Stimulated activated CD4-positive, alpha-beta T cell treated with anti-CD3 and anti-CD28 coated beads, Interleukin-2, amount 100 ng/mL, for 48 hours (primary cell): ENCODE measurements at regions not wholly inside any gene's neighbourhood (a gene's known extent, or its start where the extent isn't known, plus 50 kb on each side); places are given as distances from the start of the nearest gene placed in this dataset.

ENCODE experiments used
- DNase-seq, 2 donors: peaks; one replicate each; pipeline ENCODE4 v3.0.0-alpha.2; 2020

DNA sequence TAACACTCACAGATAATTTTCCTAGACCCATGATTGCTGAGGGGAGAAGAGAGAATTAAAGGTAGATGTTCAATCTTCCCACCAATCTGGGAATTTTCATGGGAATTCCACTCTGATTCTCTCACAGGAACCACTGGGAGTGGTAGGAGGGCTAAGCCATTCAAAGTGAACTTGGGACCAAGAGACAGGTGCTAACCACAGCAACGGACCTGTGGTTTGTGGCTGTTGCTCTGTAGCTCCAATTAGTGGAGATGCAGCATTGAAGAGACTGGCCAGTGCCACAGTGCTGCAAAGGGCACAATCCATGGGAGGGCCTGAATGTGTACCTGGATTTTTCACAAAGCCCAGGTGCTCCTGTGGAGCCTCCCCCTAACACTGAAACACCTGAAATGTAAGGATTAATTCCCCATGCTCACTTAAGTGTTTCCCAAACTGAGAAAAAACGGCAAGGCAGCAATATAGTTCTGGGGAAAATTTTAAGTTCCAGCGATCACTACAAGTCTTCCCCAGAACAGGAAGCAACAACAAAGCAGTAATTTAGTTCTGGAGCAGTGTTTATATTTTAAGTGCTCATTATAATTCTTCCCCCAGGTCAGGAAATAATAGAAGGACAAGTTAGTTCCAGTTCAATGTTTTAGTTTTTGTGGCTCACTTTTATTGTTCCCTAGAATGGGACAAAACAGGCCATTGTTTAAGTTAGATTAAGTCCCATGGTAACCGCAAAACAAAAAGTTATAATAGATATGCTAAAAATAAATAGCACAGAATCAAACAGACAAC, 1045.8 kb downstream of the CNTNAP5 start:
- DNase-seq = no peak

DNA sequence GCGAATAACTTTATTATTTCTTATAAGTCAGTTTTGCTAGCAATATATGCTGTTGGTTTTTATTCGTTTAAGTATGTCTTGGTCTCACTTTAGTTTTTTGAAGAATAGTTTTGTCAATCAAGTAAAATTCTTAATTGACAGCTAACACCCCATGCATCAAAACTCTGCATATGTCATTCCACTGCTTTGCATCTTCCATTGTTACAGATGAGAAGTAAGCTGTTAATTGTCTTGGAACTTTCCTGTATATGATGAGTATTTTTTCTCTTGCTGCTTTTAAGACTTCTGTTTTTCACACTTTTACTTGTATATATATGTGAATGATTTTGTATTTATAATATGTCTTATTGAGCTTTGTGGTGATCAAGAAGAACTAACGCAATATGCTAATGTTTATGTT, 1048.4 kb downstream of the CNTNAP5 start:
- DNase-seq = no peak

DNA sequence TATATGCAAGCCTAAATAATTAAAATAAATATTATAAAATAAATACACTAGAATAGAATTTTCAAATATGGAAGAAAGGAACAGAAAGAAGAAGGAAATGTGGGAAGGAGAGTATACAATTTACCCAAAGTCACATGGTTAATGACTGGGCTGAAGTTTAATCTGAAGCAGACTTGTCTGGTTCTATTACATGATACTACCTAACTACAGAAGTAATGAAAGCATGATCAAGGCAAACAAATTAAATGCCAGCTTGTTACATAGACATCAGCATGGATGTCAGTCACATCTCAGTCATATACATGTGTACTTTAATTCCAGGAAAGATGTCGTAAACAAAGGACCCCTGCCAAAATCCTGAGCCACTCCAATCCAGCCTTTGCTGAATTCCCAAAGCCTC, 1060.8 kb downstream of the CNTNAP5 start:
- DNase-seq = no peak

DNA sequence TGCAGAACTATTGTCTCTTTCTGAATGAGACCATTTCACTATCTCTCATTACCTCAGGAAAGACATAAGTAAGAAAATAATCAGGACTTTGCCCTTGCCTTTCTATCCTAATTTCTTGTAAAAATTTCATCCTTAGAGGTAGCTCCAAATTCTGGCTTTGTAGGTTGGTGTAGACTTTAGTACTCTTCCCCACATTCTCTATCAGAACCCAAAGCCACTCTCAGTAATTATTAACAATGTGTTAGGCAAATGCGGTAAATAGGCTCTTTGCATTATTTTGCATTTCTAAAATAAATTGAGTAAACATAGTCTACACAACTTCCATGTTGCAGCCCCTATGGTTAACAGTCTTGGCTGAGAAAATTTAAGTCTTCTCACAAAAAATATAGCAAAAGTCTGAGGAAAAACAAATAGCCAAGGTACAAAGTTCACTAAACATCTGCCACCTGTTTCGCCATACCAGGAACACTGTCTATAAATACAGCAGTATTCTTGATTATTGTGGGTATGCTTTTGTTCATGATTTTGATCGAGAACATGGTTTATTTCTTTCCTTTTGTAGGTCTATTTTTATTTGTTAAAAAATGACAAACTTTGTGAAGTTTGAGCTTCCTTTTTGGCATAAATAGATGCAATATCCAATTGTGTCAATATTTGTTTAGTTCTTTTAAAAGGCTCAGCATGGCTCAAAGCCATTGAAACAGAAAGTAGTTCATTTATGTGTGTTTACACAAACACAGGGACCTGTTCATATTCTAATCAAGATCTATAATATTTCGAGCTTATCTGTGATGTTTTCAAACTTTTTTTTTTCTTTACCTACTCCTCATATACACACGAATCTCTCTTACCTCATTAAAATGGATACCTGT, 1061.5 kb downstream of the CNTNAP5 start:
- DNase-seq = no peak

DNA sequence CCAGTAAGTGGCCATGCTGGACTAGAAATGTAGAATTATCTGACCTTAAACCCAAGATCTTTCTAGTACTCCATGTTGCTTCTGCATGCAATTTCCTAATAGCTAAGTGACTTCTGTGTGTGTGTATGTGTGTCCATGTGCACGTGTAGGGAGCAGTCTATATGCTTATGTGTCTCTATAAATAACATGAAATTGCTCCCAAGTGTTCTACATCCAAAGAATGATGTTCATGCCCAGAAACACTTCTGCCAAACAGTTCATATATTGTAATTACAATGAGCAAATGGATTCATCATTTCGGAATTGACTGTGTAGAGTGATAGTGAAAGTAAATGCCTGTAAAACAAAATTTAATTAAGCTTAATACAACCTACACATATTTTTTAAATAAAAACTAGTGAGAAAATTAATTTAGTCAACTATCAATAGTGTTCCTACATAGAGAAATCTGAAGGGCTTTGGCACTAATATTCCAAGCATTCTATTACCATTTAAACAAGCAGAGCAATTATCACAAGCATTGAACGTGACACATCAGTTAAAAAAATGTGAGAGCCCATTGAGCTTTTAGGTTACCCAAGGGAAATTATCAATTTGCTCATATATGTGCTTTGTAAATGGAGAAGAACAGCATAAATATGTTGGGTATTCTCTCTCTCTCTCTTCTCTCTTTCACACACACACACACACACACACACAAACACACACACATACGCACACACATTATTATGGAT, 1067.4 kb downstream of the CNTNAP5 start:
- no peak for DNase-seq

DNA sequence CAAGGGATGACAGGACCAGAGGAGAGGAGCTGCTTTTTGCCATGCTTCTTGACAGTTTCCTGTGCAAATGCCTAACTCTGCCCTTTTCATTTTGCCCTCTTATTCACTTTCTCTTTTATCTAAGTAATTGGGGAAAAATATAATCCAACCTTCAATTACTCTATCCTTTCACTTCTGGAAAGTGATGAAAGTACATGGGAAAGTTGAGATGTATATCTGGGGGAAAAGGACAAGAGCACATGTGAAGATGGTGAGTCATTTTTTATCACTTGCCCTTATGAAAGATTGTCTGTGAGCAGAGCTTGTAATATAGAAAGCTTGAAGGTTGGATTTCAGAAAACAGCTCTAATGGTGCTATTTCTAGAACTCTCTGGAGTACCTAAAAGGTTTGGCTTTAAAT, 1070.7 kb downstream of the CNTNAP5 start:
- no peak for DNase-seq

DNA sequence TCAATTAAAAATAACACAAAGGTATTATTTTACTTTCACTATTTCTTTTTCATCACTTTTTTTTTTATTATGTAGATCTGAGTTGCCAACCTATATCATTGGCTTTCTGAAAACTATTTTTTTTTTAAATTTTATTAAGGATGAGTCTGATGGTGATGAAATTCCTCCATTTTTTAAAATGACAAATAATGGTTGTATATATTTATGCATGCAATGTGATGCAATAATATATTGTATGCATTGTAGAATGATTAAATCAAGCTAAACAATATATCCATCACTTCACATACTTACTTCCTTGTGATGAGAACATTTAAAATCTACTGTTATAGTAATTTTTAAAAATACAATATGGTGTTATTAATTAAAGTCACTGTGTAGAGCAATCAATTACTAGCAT, 1081.6 kb downstream of the CNTNAP5 start:
- DNase-seq = no peak

DNA sequence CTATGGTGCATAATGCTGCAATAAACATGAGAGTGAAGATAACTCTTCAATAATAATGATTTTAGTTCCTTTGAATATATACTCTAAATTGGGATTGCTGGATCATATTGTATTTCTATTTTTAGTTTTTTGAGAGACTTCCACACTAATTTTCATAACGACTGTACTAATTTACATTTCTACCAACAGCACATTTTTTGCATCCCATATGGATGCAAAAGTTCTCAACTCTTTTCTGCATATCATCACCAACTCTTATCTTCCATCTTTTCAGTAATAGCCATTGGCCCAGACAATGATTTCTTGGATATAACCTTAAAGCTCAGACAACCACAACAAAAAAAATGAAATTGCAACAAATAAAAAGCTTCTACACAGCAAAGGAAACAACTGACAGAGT, 1082.4 kb downstream of the CNTNAP5 start:
- no peak for DNase-seq

DNA sequence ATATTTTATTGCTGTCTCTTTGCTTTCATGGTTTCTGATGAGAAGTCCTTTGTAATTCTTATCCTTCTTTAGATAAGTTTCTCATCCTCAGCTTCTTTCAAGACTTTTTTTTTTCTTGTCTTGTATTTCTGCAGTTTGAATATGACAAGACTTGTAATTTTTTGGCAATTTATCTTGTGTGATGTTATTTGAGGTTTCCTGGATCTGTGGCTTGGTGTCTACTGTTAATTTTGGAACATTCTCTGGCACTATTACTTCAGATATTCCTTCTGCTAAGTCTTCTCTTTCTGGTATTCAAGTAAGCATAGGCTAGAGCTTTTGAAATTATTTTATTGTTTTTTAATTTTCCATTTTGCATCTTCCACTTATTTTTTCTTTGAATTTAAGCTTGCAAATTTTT, 1083.2 kb downstream of the CNTNAP5 start:
- no peak for DNase-seq

DNA sequence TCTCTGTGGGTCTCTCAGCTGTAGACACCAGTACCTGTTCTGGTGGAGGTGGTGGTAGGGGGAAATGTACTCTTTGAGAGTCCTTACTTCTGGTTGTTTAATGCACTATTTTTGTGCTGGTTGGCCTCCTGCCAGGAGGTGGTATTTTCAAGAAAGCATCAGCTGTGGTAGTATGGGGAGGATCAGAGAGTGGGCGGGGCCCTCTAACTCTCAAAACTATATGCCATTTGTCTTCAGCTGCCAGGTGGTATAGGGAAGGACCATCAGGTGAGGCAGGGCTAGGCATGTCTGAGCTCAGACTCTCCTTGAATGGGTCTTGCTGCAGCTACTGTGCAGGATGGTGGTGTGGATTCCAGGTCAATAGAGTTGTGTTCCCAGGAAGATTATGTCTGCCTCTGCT, 1100.8 kb downstream of the CNTNAP5 start:
- no peak for DNase-seq

DNA sequence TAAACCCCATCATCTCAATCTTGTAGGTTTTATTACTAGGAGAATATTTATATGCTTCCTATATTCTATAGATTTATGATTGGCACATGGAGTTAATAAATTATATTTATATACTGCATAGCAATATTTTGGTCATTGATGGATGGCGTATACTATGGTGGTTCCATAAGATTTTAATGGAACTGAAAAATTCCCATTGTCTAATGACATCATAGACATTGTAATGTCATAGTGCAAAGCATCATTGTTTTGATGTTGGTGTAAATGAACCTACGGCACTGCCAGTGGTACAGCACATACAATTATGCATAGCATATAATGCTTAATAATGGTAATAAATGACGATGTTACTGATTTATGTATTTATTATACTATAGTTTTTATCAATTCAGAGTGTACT, 1135.9 kb downstream of the CNTNAP5 start:
- no peak for DNase-seq

DNA sequence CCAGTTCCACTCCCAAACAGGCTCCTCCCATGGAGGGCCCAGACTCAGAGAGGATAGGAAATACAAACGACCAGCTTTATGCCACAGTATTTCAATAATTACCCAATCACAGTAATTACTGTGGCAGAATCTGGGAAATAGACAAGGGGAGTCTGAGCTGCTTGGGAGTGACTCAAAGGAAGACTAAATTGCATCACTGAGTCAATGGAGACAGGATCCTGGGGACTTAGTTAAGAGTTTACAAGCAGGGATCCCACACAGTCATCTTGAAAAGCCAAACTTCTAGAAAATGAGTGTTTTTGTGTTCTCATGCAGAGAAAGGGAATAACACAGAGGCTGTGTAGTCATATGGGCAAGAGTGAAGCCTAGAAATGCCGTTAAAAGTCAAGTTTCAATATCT, 1142.1 kb downstream of the CNTNAP5 start:
- DNase-seq = no peak

DNA sequence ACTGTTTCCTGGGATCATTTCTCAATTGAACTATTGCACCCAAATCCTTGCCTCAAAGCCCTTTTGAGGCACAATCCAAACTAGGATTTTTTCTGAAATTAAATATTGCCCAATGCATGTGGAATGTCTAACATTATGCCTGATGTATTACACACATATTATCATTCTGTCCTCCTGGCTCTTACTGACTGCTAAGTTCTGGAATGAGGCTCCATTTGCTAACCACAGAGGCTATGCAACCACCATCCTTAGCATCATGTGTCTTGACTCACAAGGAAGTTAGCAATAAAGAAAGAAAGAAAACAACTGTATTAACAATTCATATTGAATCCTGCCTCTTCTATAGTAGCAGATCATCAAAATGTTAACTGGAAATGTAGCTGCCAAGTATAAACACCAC, 1142.7 kb downstream of the CNTNAP5 start:
- DNase-seq = no peak

DNA sequence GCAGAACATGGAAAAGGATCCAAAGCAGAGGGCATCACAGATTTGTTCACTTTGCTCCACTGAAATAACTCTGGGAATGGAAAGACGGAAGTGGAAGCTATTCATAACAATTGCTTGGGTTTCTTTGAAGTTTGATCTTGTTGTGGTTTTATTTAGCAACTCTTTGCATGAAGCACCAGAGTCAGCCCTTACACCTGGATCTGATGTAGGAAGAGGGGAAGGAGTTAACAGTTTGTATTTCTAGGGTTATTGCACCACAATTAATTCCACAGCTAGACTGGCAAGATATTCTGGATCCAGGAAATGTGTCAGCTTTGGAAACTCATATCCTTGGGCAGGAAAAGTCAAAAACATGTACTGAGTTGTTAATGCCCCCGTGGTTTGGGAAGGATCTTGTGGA, 1143.4 kb downstream of the CNTNAP5 start:
- no peak for DNase-seq

DNA sequence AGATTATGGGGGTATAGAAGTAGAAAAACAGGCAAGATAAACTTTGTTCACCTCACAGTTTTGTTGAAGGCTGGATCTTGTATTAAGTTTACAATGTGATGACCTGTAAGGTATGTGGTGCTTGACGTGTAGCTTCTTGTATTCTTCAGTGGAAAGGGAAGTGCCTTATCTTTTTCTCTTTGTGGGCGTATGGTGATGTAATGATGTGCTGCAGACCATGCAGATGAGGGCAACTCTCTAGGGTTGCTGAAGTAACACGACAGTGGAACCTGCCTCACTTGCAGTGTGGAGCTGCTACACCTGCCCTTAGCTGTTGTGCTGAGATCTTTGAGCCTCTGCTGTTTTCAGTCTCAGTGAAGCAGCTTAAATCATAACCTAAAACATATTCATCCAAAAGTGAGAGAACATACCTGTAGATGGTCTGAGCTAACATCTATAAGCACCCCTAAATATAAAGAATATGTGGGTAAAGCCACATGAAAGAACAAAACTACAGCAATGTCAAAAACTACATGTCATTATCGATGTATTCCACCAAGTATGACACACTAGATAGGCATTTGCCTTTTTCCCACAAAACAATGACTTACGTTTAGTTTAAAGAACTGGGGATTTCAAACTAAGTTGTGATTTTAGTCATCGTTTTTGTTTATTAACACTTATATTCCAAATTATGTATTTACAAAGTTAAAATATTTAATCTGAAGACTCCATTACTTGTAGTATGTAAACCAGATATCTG, 1144.1 kb downstream of the CNTNAP5 start:
- no peak for DNase-seq

DNA sequence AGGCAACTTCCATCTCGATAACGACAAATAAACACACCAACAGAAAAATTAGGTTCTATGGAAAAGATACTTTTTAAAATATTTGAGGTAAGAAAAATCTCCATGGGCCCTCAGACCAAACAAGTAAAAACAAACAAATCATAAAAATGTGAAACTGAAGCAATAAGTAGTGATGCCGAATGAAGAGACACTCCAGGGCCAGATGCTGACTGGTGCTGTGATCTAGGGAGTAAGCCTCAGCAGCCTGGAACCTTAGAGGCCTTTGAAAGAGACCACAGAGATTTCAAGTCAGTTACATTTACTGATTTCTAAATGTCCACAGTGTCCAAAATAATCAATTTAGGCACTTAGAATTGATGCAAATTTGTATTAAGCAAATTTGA, 1144.7 kb downstream of the CNTNAP5 start:
- no peak for DNase-seq

DNA sequence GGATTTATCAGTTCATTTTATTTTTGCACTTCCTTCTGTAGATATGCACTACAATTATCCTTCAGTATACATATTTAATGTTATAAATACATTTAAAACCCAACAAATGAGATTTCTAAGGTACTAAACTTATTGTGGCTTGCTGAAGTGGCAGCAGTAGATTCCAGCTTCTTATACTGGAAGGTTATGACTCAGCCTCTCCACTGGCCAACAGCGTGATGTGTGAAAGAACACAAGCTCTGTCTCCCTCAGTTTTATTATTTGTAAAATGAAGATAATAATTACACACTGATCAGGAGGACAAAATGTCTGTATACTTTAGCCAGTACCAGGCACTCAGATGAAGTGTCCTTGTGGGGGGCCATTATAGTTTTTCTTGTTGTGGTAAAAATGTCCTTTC, 1147.1 kb downstream of the CNTNAP5 start:
- DNase-seq = no peak

DNA sequence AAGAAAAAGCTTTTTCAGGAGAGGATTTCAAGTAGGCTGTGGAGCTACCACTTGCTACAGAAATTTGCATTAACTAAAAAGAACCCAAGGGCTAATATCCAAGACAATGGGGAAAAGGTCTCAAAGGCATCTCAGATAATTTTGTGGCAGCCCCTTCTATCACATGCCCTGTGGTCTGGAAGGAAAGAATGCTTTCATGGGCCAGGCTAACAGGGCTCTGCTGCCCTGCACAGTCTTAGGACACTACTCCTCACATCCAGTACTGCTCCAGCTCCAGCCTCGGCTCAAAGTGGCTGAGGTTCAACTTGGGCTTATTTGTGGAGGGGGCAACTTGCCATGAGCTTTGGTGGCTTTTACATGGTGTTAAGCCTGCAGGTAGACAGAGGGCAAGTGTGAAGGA, 1150.3 kb downstream of the CNTNAP5 start:
- DNase-seq = no peak

DNA sequence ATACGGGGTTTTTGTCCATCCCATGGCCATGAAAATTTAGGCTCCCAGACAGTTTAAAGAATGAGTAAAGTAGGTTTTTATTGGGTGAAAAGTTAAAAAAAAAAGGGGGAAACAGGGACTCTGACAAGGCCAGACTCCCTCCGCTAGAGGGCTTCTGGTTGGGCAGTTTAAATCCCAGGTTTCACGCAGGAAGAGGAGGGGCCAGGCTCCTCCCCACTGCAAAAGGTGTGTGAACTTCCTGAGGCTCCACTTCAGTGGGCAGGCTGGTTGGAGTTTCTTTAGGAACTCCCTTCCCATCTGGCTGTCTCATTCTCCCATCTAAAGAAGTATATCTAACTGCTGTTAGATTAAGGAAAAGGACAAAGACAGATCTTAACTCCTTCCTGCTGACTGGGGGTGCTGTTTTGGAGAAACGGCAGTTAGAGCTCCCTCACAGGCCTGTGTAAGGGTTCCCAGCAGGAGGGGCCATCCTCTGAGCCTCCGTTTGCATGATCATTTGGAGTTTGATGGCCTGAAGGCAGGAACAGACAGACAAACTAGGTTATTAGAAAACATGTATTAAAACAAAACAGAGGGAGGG, 1160.7 kb downstream of the CNTNAP5 start:
- DNase-seq = no peak

DNA sequence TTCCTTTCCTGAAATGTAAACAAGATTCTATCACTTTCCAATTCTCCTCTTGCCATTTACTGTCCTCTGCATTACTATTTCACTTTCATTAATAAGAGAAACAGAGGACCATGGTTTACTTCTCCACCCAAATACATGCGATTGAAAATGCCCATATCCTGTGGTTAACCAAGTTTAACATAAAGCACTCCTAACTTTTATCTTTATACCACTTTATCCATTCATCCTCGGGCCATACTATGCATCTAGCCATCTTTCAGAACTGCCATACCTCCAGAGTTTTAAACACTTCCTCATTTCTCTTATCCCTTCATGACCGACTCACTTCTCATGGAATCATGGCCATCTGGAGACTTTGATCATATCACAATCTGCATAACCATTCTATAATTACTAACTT, 1182.3 kb downstream of the CNTNAP5 start:
- DNase-seq = no peak

DNA sequence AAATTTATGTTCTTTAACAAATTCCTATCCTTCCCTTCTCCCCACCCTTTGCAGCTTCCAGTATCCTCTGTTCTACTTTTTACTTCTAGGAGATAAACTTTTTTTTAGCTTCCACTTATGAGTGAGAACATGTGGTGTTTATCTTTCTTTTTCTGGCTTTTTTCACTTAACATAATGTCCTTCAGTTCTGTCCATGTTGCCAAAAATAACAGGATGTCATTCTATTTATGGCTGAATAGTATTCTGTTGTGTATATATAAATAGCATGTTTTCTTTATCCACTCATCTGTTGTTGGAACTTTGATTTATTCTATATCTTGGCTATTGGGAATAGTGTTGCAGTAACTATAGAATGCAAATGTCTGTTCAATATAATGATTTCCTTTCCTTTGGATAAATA, 1191.2 kb downstream of the CNTNAP5 start:
- no peak for DNase-seq

DNA sequence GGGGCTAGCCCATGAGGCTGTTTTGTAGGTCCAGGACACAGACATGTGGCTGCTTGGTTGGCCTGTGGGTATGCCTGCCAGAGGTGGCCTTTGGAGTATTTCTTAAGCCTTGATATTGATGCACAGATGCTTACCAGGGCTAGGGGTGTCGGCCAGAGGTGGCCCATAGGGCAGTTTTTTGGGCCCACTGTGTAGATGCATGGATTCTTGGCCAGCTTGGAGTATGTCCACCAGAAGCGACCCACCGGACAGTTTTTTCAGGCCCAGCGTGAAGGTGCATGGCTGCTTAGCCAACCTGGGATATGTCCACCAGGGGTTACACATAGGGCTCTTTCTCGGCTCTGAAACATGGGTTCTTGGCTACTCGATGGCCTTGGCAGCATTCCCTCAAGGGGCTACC, 1199.1 kb downstream of the CNTNAP5 start:
- no peak for DNase-seq

DNA sequence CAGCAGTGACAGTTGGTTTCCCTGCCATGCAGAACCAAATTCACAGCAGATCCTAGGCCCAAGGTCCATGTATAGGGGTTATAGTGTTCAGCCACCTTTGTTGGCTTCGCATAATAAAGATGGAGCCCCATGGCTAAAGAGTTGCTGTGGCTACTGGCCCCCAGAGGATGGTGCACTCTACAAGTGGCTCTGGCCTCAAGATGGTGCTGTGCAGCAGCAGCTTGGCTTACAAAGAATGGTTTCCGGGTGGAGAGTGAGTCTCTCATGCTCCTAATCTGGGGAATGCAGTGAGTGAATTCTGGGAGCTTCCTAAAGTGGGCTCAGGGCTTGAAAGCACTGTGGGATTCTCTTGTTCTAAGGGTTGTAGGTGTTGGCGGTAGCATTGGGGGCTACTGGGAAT, 1199.7 kb downstream of the CNTNAP5 start:
- DNase-seq = no peak
